Hepatocyte (in vitro differentiated cells): ENCODE measurements at regions not wholly inside any gene's neighbourhood (a gene's known extent, or its start where the extent isn't known, plus 50 kb on each side); places are given as distances from the start of the nearest gene placed in this dataset.

Experiments used
- DNase-seq: peaks from one replicate; pipeline ENCODE4 v3.0.0-alpha.2; 2016; ENCODE audit warnings: low spot score
- H2AFZ ChIP-seq: fragments of 200-600 bp; sonication (generic); 2 replicates; pipeline ENCODE4 v1.6.0; 2016; ENCODE audit warnings: antibody characterized with exemption, mild to moderate bottlenecking
- H3K27ac ChIP-seq: fragments of 200-600 bp; sonication (generic); 2 replicates; pipeline ENCODE4 v1.5.1; 2016; ENCODE audit warnings: mild to moderate bottlenecking
- H3K27me3 ChIP-seq: fragments of 200-600 bp; sonication (generic); 2 replicates; pipeline ENCODE4 v1.6.1; 2016
- H3K36me3 ChIP-seq: fragments of 200-600 bp; sonication (generic); replicated peaks from 2 replicates; pipeline ENCODE4 v1.5.1; 2016; ENCODE audit warnings: low read depth; ENCODE audit not compliant: insufficient read depth
- H3K4me1 ChIP-seq: fragments of 200-600 bp; sonication (generic); 2 replicates; pipeline ENCODE4 v1.5.1; 2016; ENCODE audit warnings: mild to moderate bottlenecking, moderate library complexity; ENCODE audit not compliant: insufficient read depth
- H3K4me2 ChIP-seq: fragments of 200-600 bp; sonication (generic); 2 replicates; pipeline ENCODE4 v1.6.0; 2016
- H3K4me3 ChIP-seq: fragments of 200-600 bp; sonication (generic); 2 replicates; pipeline ENCODE4 v1.5.1; 2016; ENCODE audit warnings: mild to moderate bottlenecking
- H3K79me2 ChIP-seq: fragments of 200-600 bp; sonication (generic); 2 replicates; pipeline ENCODE4 v1.6.0; 2017; ENCODE audit warnings: mild to moderate bottlenecking
- H3K9me2 ChIP-seq: fragments of 200-600 bp; sonication (generic); replicated peaks from 2 replicates; pipeline ENCODE4 v1.6.0; 2017; ENCODE audit warnings: mild to moderate bottlenecking; ENCODE audit not compliant: insufficient read depth
- H3K9me3 ChIP-seq: fragments of 200-600 bp; sonication (generic); 2 replicates; pipeline ENCODE4 v1.5.1; 2016; ENCODE audit warnings: low read depth, mild to moderate bottlenecking
- H4K20me1 ChIP-seq: fragments of 200-600 bp; sonication (generic); 2 replicates; pipeline ENCODE4 v1.6.0; 2016; ENCODE audit warnings: mild to moderate bottlenecking; ENCODE audit not compliant: insufficient read depth, poor library complexity, severe bottlenecking
- CTCF ChIP-seq: fragments of 200-600 bp; sonication (generic); IDR thresholded peaks from 2 replicates; pipeline ENCODE4 v1.5.1; 2016; ENCODE audit warnings: antibody characterized with exemption, mild to moderate bottlenecking; ENCODE audit not compliant: poor library complexity
- EZH2 ChIP-seq: fragments of 200-600 bp; sonication (generic); IDR thresholded peaks from 2 replicates; pipeline ENCODE4 v1.6.1; 2016; ENCODE audit warnings: antibody characterized with exemption, mild to moderate bottlenecking, borderline replicate concordance
- EZH2phosphoT487 ChIP-seq: fragments of 200-600 bp; sonication (generic); IDR thresholded peaks from one replicate; pipeline ENCODE4 v1.6.1; 2018; ENCODE audit warnings: antibody characterized with exemption, mild to moderate bottlenecking, low read depth, moderate library complexity; ENCODE audit not compliant: unreplicated experiment, severe bottlenecking
- WGBS: methylation state at CpG from one replicate; pipeline ENCODE4 v1.1.6; 2016; ENCODE audit warnings: low lambda C conversion rate; ENCODE audit errors: missing lambda C conversion rate; 5-methylcytosine and 5-hydroxymethylcytosine counted together

- H3K4me3 ChIP-seq, result no peak overlapping the region
- no peaks in the 10 kb centered on the region for H3K79me2 ChIP-seq
- no peaks in the 10 kb centered on the region for H3K27me3 ChIP-seq
- H2AFZ ChIP-seq, result no peak overlapping the region
- no peaks in the 10 kb centered on the region for H3K9me3 ChIP-seq
- H3K27ac ChIP-seq, result no peak overlapping the region
- no peak for DNase-seq
- no peaks in the 10 kb centered on the region for H3K36me3 ChIP-seq
- no peaks in the 10 kb centered on the region for H3K9me2 ChIP-seq
- no peaks in the 10 kb centered on the region for H3K4me1 ChIP-seq
- no peaks in the 10 kb centered on the region for H4K20me1 ChIP-seq
- TF ChIP-seq CTCF, result no peak
- no peak for TF ChIP-seq EZH2
- TF ChIP-seq EZH2phosphoT487, result no peak
- 78% methylated on average over 1 of the region's 1 CpG for WGBS
- no peak overlapping the region for H3K4me2 ChIP-seq
Observed at GRCh38 chr12:80032946-80033345, 66.4 kb upstream of the OTOGL start.

GRCh38 chr12:80031229-80031628, 68.1 kb upstream of the OTOGL start:
- DNase-seq, result no peak
- no peaks in the 10 kb centered on the region for H3K79me2 ChIP-seq
- H3K27ac ChIP-seq, result no peak overlapping the region
- no peaks in the 10 kb centered on the region for H3K27me3 ChIP-seq
- no peak overlapping the region for H3K4me3 ChIP-seq
- no peaks in the 10 kb centered on the region for H3K4me1 ChIP-seq
- H3K9me2 ChIP-seq, result no peaks in the 10 kb centered on the region
- no peaks in the 10 kb centered on the region for H3K36me3 ChIP-seq
- no peak overlapping the region for H3K4me2 ChIP-seq
- 92% methylated on average over 1 of the region's 1 CpG for WGBS
- H2AFZ ChIP-seq, result no peak overlapping the region
- no peaks in the 10 kb centered on the region for H3K9me3 ChIP-seq
- TF ChIP-seq EZH2phosphoT487, result no peak
- no peak for TF ChIP-seq CTCF
- TF ChIP-seq EZH2, result no peak
- H4K20me1 ChIP-seq, result no peaks in the 10 kb centered on the region

GRCh38 chr12:80025638-80026037, 73.7 kb upstream of the OTOGL start:
- H3K4me1 ChIP-seq, result no peaks in the 10 kb centered on the region
- no peaks in the 10 kb centered on the region for H3K9me2 ChIP-seq
- no peak overlapping the region for H3K4me3 ChIP-seq
- DNase-seq, result no peak
- no peak overlapping the region for H2AFZ ChIP-seq
- no peak overlapping the region for H3K4me2 ChIP-seq
- no peaks in the 10 kb centered on the region for H3K9me3 ChIP-seq
- H3K79me2 ChIP-seq, result no peaks in the 10 kb centered on the region
- H3K27me3 ChIP-seq, result no peaks in the 10 kb centered on the region
- H3K36me3 ChIP-seq, result no peaks in the 10 kb centered on the region
- no peaks in the 10 kb centered on the region for H4K20me1 ChIP-seq
- no peak for TF ChIP-seq EZH2phosphoT487
- no peak for TF ChIP-seq EZH2
- TF ChIP-seq CTCF, result no peak
- H3K27ac ChIP-seq, result no peak overlapping the region

- no peaks in the 10 kb centered on the region for H4K20me1 ChIP-seq
Observed at GRCh38 chr12:80019691-80020090, 79.6 kb upstream of the OTOGL start.

More at GRCh38 chr12:80019691-80020090, 79.6 kb upstream of the OTOGL start:
- DNase-seq, result no peak
- Histone ChIP-seq H3K27ac (no peak overlapping the region), H3K36me3 (no peaks in the 10 kb centered on the region), H3K79me2 (no peaks in the 10 kb centered on the region), H2AFZ (no peak overlapping the region), H3K4me1 (no peaks in the 10 kb centered on the region), H3K27me3 (no peaks in the 10 kb centered on the region), H3K4me3 (no peak overlapping the region), H3K9me3 (no peaks in the 10 kb centered on the region), H3K9me2 (no peaks in the 10 kb centered on the region), H3K4me2 (no peak overlapping the region)
- WGBS, result 88% methylated on average over 5 of the region's 5 CpGs
- TF ChIP-seq EZH2phosphoT487 (no peak), EZH2 (no peak), CTCF (no peak)
